DOHH2 (cell line): ENCODE measurements at regions not wholly inside any gene's neighbourhood (a gene's known extent, or its start where the extent isn't known, plus 50 kb on each side); places are given as distances from the start of the nearest gene placed in this dataset.

Source experiments
- CTCF ChIP-seq: fragments of 200-600 bp; sonication (generic); IDR thresholded peaks from one replicate; pipeline ENCODE4 v1.5.1; 2014; ENCODE audit warnings: antibody characterized with exemption, mild to moderate bottlenecking, low read depth, low read length; ENCODE audit not compliant: poor library complexity, severe bottlenecking
- EZH2phosphoT487 ChIP-seq: fragments of 200-600 bp; sonication (generic); IDR thresholded peaks from 2 replicates; pipeline ENCODE4 v1.6.1; 2017; ENCODE audit warnings: borderline replicate concordance, mild to moderate bottlenecking, antibody characterized with exemption, low read length, moderate library complexity, mixed read lengths

- no peak for TF ChIP-seq CTCF
- no peak for TF ChIP-seq EZH2phosphoT487
Measured at GRCh38 chr11:121904148-121904547, 211.9 kb downstream of the BLID start.
